ENCODE measurements at regions not wholly inside any gene's neighbourhood (a gene's known extent, or its start where the extent isn't known, plus 50 kb on each side); places are given as distances from the start of the nearest gene placed in this dataset.

- ATAC-seq: no peak
- H3K36me3 Mint-ChIP-seq: peaks cover 35% of the 10 kb centered on the region
- no peak overlapping the region for H3K27ac Mint-ChIP-seq
- no peaks in the 10 kb centered on the region for H3K9me3 Mint-ChIP-seq
- no peak overlapping the region for H3K4me3 Mint-ChIP-seq
- no peaks in the 10 kb centered on the region for H3K4me1 Mint-ChIP-seq
- no peaks in the 10 kb centered on the region for H3K27me3 Mint-ChIP-seq
Measured at GRCh38 chr3:113086560-113087461, 96.0 kb downstream of the GTPBP8 start.

DNA sequence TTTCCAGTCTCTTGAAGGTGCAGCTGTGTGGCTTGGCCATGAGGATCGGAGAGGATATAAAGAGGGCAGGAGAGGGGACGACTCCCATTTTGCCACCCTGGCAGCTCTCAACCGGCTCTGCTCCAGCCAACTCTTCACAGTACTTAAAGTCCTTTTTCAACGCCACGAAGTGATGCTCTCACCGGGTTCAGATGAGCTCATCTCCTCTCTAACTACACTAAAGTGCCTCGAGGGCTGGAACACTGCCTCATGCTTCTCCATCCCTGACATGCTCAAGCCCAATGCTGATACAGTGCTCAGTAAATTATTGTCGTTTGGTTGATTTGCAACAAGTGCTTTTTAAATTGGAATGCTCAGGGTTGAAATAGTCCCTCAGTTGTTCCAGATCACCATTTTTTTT, 97.8 kb downstream of the GTPBP8 start:
- H3K9me3 Mint-ChIP-seq: no peaks in the 10 kb centered on the region
- no peak overlapping the region for H3K27ac Mint-ChIP-seq
- no peaks in the 10 kb centered on the region for H3K27me3 Mint-ChIP-seq
- ATAC-seq: no peak
- no peaks in the 10 kb centered on the region for H3K4me1 Mint-ChIP-seq
- H3K4me3 Mint-ChIP-seq: no peak overlapping the region
- H3K36me3 Mint-ChIP-seq: peaks cover 35% of the 10 kb centered on the region

DNA sequence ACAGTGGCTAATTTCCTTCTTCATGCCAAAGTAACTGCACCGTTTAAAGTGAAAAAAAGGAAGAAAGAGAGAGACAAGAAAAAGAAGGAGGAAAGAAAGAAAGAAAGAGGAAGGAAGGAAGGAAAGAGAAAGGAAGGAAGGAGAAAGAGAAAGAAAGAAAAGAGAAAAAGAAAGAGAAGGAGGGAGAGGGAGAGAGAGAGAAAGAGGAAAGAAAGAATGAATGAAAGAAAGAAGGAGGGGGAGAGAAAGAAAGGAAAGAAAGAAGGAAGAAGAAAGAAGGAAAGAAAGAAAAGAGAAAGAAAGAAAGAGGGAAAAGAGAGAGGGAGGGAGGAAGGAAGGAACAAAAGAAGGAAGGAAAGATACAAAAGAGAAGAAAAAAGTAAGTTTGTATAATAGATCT, 100.6 kb downstream of the GTPBP8 start:
- ATAC-seq: no peak
- Mint-ChIP-seq H3K4me1 (peaks cover 5% of the 10 kb centered on the region), H3K27me3 (no peaks in the 10 kb centered on the region), H3K27ac (no peak overlapping the region), H3K9me3 (no peaks in the 10 kb centered on the region), H3K4me3 (no peak overlapping the region), H3K36me3 (peaks cover 34% of the 10 kb centered on the region)

DNA sequence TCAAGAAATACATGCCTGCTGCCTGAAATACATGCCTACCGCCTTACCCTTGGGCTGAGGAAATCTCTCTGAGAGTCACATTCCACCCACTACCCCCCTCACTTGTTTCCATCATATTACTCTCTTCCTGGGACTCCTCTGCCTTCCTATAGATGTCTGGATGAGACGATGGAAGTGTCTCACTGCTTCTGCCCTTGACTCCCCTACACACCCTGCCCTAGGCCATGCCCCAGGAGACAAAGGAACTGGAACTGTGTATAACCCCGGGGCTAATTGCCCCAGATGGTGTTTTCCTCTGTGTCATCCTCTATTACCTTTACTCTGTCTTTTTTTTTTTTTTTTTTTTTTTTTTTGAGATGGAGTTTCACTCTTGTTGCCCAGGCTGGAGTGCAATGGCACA, 102.0 kb downstream of the GTPBP8 start:
- Mint-ChIP-seq H3K27me3 (no peaks in the 10 kb centered on the region), H3K36me3 (peaks cover 34% of the 10 kb centered on the region), H3K9me3 (no peaks in the 10 kb centered on the region), H3K27ac (no peak overlapping the region), H3K4me1 (peaks cover 5% of the 10 kb centered on the region), H3K4me3 (no peak overlapping the region)
- ATAC-seq: no peak

- no peak overlapping the region for H3K4me3 Mint-ChIP-seq
- no peak for ATAC-seq
- peaks cover 5% of the 10 kb centered on the region for H3K4me1 Mint-ChIP-seq
- no peaks in the 10 kb centered on the region for H3K27me3 Mint-ChIP-seq
- no peak overlapping the region for H3K27ac Mint-ChIP-seq
- H3K9me3 Mint-ChIP-seq: no peaks in the 10 kb centered on the region
- peaks cover 27% of the 10 kb centered on the region for H3K36me3 Mint-ChIP-seq
Measured at GRCh38 chr3:113094337-113095221, 103.8 kb downstream of the GTPBP8 start.

GRCh38 chr3:113096188-113096892, 105.6 kb downstream of the GTPBP8 start:
- ATAC-seq: no peak

DNA sequence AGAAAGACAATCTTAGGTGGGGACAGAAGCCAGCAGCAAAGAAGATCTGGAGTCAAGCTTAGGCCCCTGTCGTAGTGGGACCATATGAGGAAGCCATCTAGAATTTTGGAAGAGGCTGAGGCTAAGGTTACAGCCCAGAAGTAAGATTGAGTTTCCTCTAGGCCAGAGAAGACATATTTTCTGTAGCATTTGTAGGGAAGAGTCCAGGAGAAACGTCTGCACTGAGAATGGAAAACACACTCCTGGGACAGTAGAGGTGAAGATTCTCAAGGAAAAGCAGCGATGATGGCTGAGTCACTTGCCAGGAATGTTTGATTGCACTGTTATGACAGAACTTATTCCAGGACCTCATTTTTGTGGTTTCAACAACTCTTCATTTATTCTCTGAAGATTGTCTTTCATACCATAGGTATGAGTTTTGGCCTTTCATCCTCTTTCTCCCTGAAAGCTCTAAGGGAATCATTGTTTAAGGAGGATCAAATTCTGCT, 107.2 kb downstream of the GTPBP8 start:
- Mint-ChIP-seq H3K4me3 (no peak overlapping the region), H3K4me1 (peaks cover 5% of the 10 kb centered on the region), H3K27me3 (no peaks in the 10 kb centered on the region), H3K9me3 (peaks cover 4% of the 10 kb centered on the region), H3K27ac (no peak overlapping the region), H3K36me3 (peaks cover 16% of the 10 kb centered on the region)
- no peak for ATAC-seq

More at GRCh38 chr3:113096188-113096892, 105.6 kb downstream of the GTPBP8 start:
- Mint-ChIP-seq H3K36me3 (peaks cover 14% of the 10 kb centered on the region), H3K4me1 (peaks cover 5% of the 10 kb centered on the region), H3K4me3 (no peak overlapping the region), H3K9me3 (peaks cover 4% of the 10 kb centered on the region), H3K27me3 (no peaks in the 10 kb centered on the region), H3K27ac (no peak overlapping the region)

DNA sequence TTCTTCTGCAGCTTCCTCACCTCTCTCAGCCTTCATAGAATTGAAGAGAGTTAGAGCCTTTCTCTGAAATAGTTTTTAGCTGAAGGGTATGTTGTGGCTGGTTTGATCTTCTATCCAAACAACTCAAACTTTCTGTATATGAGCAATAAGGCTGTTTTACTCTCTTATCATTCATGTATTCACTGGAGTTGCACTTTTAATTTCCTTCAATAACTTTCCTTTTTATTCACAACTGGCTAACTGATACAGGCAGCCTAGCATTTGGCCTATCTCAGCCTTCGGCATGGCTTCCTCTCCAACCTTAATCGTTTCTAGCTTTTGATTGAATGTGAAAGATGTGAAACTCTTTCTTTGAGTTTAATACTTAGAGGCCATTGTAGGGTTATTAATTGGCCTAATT, 109.3 kb downstream of the GTPBP8 start:
- Mint-ChIP-seq H3K4me3 (no peak overlapping the region), H3K27ac (no peak overlapping the region), H3K9me3 (peaks cover 4% of the 10 kb centered on the region), H3K4me1 (peaks cover 5% of the 10 kb centered on the region), H3K27me3 (no peaks in the 10 kb centered on the region), H3K36me3 (peaks cover 12% of the 10 kb centered on the region)
- ATAC-seq: no peak

DNA sequence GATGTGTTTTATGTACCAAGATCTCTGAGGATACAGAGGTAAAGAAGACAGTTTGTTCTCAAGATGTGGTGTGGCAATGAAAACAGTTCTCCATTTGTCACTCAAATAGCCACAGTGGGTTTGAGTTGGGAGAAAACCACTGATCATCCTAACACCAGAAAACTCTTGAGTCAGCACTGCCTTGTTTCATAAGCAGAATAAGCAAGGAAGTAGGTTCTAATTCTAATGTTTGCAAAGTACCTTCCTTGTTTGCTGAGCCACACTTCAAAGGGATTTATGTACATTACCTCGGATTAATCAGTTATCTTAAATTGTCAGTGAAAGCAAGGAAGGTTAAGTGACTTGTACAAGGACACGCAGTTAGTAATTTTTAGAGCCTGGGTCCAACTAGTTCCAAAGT, 107.8 kb upstream of the BOC start:
- peaks cover 12% of the 10 kb centered on the region for H3K36me3 Mint-ChIP-seq
- no peak for ATAC-seq
- H3K4me1 Mint-ChIP-seq: no peaks in the 10 kb centered on the region
- H3K27ac Mint-ChIP-seq: no peak overlapping the region
- H3K9me3 Mint-ChIP-seq: peaks cover 4% of the 10 kb centered on the region
- no peaks in the 10 kb centered on the region for H3K27me3 Mint-ChIP-seq
- no peak overlapping the region for H3K4me3 Mint-ChIP-seq

- no peak overlapping the region for H3K27ac Mint-ChIP-seq
- H3K4me3 Mint-ChIP-seq: no peak overlapping the region
- H3K9me3 Mint-ChIP-seq: peaks cover 4% of the 10 kb centered on the region
- no peaks in the 10 kb centered on the region for H3K4me1 Mint-ChIP-seq
- H3K27me3 Mint-ChIP-seq: no peaks in the 10 kb centered on the region
- ATAC-seq: no peak
- peaks cover 6% of the 10 kb centered on the region for H3K36me3 Mint-ChIP-seq
Measured at GRCh38 chr3:113104357-113105092, 106.8 kb upstream of the BOC start.

GRCh38 chr3:113105093-113105449, 106.3 kb upstream of the BOC start:
- peaks cover 1% of the 10 kb centered on the region for H3K9me3 Mint-ChIP-seq
- ATAC-seq: no peak
- no peaks in the 10 kb centered on the region for H3K27me3 Mint-ChIP-seq
- H3K27ac Mint-ChIP-seq: no peak overlapping the region
- H3K4me3 Mint-ChIP-seq: no peak overlapping the region
- peaks cover 6% of the 10 kb centered on the region for H3K36me3 Mint-ChIP-seq
- H3K4me1 Mint-ChIP-seq: no peaks in the 10 kb centered on the region

DNA sequence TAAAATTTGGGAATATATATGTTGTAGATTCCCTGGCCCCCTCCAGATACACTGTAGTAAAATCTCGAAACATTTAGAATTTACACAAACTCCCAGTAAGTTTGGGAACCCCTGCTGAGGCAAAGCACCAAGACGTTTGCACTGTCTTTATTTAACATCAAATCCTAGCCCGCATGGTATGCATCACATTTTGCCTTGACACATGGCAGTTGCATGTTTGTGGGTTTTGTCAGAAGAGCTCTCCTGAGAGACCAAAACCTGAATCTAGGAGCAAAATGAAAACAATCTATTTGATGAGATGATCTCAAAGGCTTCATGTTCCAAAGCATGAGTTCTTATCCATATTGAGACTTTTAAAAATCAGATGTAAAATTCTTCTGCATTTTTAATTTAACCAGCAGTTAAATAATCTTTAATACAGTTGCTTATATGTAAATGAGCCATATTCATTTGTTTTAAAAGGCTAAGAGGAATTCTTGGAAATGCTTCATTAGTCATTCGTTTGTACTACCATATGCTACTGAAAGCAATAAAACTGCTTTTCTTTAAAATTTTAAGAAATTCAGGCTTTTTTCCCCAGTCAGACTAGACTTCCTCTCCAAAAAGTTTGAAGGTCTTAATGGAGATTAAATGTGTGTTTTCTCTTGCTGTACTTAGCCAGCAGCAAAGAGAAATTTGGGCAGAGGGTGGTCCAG, 105.2 kb upstream of the BOC start:
- ATAC-seq: no peak
- Mint-ChIP-seq H3K36me3 (peaks cover 6% of the 10 kb centered on the region), H3K27ac (no peak overlapping the region), H3K9me3 (no peaks in the 10 kb centered on the region), H3K4me1 (no peaks in the 10 kb centered on the region), H3K4me3 (no peak overlapping the region), H3K27me3 (no peaks in the 10 kb centered on the region)

DNA sequence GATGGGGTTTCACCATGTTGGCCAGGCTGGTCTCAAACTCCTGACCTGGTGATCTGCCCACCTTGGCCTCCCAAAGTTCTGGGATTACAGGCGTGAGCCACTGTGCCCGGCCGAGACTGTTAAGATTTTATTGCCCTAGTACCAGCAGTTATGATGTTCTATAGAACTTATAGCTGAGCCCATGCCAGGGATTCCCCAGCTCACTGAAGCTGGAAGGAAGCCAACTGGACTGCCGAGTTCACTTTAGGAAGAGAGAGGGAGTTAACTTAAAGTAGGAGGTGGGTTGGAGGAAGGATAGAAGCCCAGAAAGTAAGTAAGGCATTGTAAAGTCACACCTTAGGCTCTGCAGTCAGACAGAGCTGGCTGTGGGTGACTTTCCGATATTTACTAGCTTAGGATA, 101.1 kb upstream of the BOC start:
- H3K27ac Mint-ChIP-seq: no peak overlapping the region
- no peaks in the 10 kb centered on the region for H3K9me3 Mint-ChIP-seq
- peaks cover 8% of the 10 kb centered on the region for H3K36me3 Mint-ChIP-seq
- no peak overlapping the region for H3K4me3 Mint-ChIP-seq
- H3K4me1 Mint-ChIP-seq: no peaks in the 10 kb centered on the region
- ATAC-seq: no peak
- H3K27me3 Mint-ChIP-seq: no peaks in the 10 kb centered on the region

GRCh38 chr3:113111011-113111707, 100.2 kb upstream of the BOC start:
- Mint-ChIP-seq H3K27me3 (no peaks in the 10 kb centered on the region), H3K9me3 (no peaks in the 10 kb centered on the region), H3K27ac (no peak overlapping the region), H3K36me3 (peaks cover 8% of the 10 kb centered on the region), H3K4me1 (no peaks in the 10 kb centered on the region), H3K4me3 (no peak overlapping the region)
- ATAC-seq: no peak

Measured in stimulated activated memory B cell treated with anti-CD40 and anti-IgM and Interleukin-4, amounts not matched to agents 10 μg/mL and 1 μg/mL and 100 μg/mL, for 72 hours (primary cell).